AG10803 (cell line): ENCODE measurements at regions not wholly inside any gene's neighbourhood (a gene's known extent, or its start where the extent isn't known, plus 50 kb on each side); places are given as distances from the start of the nearest gene placed in this dataset.

Experiments used
- DNase-seq: peaks from one replicate; pipeline ENCODE4 v3.0.0; 2010; ENCODE audit warnings: low read depth
- H3K4me3 ChIP-seq: 2 replicates; pipeline ENCODE4 v1.5.1; 2011; ENCODE audit warnings: mild to moderate bottlenecking, low read length, control low read depth
- CTCF ChIP-seq: conservative IDR thresholded peaks from 2 replicates; pipeline ENCODE4 v1.5.1; 2011; ENCODE audit warnings: mild to moderate bottlenecking, low read length, control low read depth, inconsistent platforms

GRCh38 chr11:109775686-109776085 is 317.5 kb upstream of the ZC3H12C start:
- DNase-seq: no peak
- no peak overlapping the region for H3K4me3 ChIP-seq
- no peak for TF ChIP-seq CTCF

GRCh38 chr11:109783014-109783413 is 310.2 kb upstream of the ZC3H12C start:
- no peak for TF ChIP-seq CTCF
- no peak overlapping the region for H3K4me3 ChIP-seq
- no peak for DNase-seq

GRCh38 chr11:109783840-109784239 is 309.4 kb upstream of the ZC3H12C start:
- TF ChIP-seq CTCF: no peak
- H3K4me3 ChIP-seq: no peak overlapping the region
- no peak for DNase-seq

- no peak for TF ChIP-seq CTCF
- no peak overlapping the region for H3K4me3 ChIP-seq
- no peak for DNase-seq
Observed at GRCh38 chr11:109784536-109784935, 308.7 kb upstream of the ZC3H12C start.

- TF ChIP-seq CTCF: no peak
- no peak overlapping the region for H3K4me3 ChIP-seq
- no peak for DNase-seq
Observed at GRCh38 chr11:109785198-109785597, 308.0 kb upstream of the ZC3H12C start.

GRCh38 chr11:109785714-109786113 is 307.5 kb upstream of the ZC3H12C start:
- DNase-seq: peak; percentile 65
- H3K4me3 ChIP-seq: peak overlapping the region; percentile 25; the same call in 1 of the 2 replicates
- TF ChIP-seq CTCF: no peak

- TF ChIP-seq CTCF: no peak
- no peak overlapping the region for H3K4me3 ChIP-seq
- no peak for DNase-seq
Observed at GRCh38 chr11:109788948-109789490, 304.2 kb upstream of the ZC3H12C start.
